ENCODE measurements at regions not wholly inside any gene's neighbourhood (a gene's known extent, or its start where the extent isn't known, plus 50 kb on each side); places are given as distances from the start of the nearest gene placed in this dataset.
"Not testable (repeated sequence)": the region's sequence is repeated elsewhere in the genome, so short reads cannot be mapped to it uniquely, and the experiment has no call there.

- DNase-seq = no peak
Observed at GRCh38 chr22:22785316-22786065, 102.1 kb upstream of the IGLL5 start.

- DNase-seq = peak; percentile 46
Observed at GRCh38 chr22:22786301-22787115, 101.1 kb upstream of the IGLL5 start.

DNA sequence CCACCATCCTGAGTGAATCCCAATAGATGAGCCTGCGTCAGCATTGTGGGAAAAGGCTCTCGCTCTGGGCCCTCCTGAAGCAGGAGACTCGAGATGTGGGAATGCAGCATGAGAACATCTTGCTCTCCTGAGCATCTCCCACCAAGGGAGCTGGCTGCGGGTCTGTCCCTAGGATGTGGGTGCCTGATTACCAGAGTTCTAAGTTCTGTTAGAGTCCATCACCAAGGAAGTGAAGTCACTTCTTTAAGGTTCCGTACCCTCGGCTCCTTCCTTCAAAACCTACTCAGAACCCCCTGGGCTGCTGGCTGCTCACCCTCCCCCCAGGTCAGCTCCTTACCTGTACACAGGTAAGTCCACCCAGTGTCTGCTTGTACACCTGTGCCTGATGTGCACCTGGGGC is 100.5 kb upstream of the IGLL5 start:
- DNase-seq = no peak

- DNase-seq = peak; percentile 6
Observed at GRCh38 chr22:22787786-22788459, 99.7 kb upstream of the IGLL5 start.

DNA sequence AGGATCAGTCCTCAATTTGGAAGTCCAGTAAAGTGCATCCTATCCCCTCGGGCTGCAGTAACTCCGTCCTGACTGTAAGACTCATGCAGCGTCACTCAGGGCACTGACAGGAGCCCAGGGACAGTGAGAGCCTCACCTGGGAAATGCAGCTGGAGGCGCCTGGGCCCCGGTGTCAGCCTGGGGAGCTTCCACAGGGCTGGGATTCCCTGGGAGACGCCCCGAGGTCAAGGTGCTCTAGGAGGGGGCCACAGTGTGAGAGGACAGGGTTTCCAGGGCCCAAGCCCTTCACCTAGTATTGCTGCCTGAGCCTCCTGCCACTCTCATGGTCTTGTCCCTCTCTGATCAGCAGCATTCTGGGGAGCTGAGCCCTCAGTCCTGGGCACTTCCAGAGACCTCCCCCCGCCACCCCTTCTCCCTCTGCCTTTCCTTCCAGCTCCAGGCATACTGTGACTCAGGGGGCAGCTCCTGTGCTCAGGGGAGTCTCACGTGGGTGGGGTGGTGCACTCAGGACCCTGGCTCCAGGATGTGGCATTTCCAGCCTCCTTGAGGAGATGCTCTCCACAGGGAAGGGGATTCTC is 99.1 kb upstream of the IGLL5 start:
- no peak for DNase-seq

- DNase-seq = no peak
Observed at GRCh38 chr22:22789233-22789921, 98.2 kb upstream of the IGLL5 start.

- no peak for DNase-seq
Observed at GRCh38 chr22:22789922-22790845, 97.4 kb upstream of the IGLL5 start.

- DNase-seq = no peak
Observed at GRCh38 chr22:22791438-22792181, 96.0 kb upstream of the IGLL5 start.

GRCh38 chr22:22792205-22792786 is 95.3 kb upstream of the IGLL5 start:
- not testable (repeated sequence) for DNase-seq

DNA sequence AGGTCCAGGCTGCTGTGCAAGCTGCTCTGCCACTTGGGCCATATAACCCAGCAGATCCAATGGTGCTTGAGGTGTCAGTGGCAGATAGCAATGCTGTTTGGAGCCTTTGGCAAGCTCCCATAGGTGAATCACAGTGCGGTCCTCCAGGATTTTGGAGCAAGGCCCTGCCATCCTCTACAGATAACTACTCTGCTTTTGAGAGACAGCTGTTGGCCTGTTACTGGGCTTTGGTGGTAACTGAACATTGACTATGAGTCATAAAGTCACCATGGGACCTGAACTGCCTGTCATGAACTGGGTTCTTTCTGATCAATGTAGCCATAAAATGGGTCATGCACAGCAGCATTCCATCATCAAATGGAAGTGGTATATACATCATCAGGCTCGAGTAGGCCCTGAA is 92.0 kb upstream of the IGLL5 start:
- not testable (repeated sequence) for DNase-seq

DNA sequence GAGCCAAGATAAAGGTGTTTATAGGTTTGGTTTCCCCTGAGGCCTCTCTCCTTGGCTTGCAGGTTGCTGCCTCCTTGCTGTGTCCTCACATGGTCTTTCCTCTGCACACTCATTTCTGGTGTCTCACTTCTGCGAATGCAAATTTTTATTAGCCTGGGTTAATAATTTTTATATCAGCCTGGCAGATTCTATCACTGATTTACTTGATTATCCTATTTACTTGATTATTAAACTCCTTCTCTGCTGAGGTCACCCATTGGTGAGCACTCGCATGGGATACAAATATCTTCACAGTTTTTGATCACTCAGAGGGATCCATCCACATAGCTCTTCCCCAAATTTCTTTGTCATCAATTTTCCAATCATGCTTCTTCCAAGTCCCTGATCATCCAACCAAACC is 90.9 kb upstream of the IGLL5 start:
- no peak for DNase-seq

- no peak for DNase-seq
Observed at GRCh38 chr22:22798232-22798616, 89.4 kb upstream of the IGLL5 start.

DNA sequence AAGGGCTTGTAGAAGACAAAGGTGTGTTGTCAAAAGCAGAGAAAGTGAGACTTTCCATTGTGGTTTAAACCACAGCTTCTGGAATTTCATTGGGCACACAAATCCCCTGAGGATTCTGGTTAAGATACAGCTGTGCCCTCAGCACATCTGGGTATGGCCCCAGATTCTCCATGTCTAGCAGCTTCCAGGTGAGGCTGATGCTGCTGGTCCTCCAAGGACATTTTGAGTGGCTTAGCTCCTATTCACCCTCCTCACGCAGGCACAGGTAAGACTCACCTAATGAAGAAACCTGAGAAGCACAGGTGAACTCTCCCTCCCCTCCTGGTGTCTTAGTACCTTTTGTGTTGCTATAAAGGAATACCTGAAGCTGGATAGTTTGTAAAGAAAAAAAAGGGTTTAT is 88.9 kb upstream of the IGLL5 start:
- no peak for DNase-seq

DNA sequence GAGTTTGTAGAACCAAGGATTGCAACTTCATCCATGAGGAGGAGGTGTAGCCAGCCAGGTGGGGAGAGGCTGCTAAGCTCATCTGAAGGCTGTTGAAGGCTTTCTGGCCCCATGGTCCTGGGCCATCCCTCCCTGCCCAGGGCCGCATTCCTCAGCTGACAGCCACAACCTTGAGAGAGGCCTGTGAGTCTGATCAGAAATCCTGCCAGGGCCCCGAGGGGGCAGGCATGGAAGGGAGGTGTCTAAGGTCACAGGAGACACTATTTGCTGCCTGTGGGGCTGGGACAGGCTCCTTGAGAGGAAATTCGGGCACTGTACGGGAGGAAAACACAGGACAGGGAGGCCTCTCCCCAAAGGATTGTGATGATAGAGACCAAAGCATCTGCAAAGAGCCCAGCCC is 88.1 kb upstream of the IGLL5 start:
- no peak for DNase-seq

- DNase-seq = no peak
Observed at GRCh38 chr22:22800716-22801115, 86.9 kb upstream of the IGLL5 start.

DNA sequence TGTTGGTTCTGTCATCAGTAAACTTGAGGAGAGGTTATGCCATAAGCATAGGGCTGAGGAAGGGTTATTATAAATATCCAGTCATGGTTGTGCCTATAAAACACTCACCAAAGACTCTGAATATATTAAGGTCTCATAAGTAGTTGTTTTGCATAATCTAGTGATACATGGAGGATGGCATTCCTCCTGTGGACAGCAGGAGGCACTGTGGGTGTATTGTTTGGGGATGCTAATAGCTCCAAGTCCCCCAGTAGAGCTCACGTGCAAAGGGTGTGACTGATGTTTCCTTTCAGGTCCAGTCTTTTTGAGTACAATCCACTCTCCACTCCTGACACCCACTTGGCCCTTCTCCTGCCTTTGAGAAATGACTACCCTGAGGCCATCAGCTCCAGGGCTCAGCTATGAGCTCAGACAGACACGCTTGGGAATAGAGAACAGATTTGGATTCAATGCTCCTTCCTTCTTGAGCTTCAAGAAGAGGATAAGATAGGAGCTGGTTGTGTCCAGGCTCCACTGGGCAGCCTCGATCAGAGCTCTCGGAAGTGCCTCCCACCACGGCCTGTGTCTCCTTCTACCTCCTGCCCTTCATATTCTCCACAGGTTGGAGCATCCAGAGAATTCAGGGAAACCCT is 85.2 kb upstream of the IGLL5 start:
- DNase-seq = no peak

GRCh38 chr22:22803285-22803853 is 84.2 kb upstream of the IGLL5 start:
- no peak for DNase-seq

DNA sequence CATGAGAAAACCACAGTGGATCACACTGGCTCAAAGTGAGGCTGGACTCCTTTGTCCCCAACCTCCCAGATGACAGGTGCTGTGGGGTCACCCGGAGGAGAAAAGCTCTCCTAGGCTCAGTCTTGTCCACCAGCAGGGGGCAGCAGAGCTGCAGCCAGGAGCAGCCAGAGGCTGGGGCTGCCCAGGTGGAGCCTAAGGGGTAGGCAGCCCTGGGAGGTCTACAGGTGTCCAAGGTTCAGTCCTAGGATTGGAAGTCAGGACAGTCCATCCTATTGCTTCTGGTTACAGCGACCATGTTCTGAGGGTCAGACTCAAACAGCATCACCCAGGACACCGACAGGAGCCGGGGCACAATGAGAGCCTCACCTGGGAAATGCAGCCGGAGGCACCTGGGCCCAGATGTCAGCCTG is 77.6 kb upstream of the IGLL5 start:
- no peak for DNase-seq

DNA sequence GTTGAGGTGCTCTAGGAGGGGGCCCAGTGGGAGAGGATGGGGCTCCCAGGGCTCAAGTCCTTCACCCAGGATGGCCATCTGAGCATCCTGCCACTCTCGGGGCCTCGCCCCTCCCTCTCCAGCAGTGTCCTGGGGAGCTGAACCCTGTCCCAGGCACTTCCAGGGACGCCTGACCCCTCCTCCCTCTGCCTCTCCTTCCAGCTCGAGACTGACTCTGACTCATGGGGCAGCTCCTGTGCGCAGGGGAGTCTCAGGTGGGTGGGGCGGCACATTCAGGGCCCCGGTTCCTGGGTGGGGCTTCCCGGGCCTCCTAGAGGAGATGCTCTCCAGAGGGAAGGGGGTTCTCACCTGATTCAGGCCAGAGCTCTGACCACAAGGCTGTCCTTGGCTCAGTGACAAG is 77.1 kb upstream of the IGLL5 start:
- DNase-seq = no peak

Data from NCI-H1436 treated with DMSO at 0.1 percent for 48 hours (cell line).